Heart right ventricle (tissue), 16 donors: ENCODE measurements at regions not wholly inside any gene's neighbourhood (a gene's known extent, or its start where the extent isn't known, plus 50 kb on each side); places are given as distances from the start of the nearest gene placed in this dataset.

Source experiments
- ATAC-seq, 8 donors: fragments of 200-7000 bp; cut with Tn5 transposase; one replicate each; pipeline ENCODE4 v1.9.1; 2020; ENCODE audit warnings: mild to moderate bottlenecking in 8 of 8, moderate library complexity in 8 of 8, moderate number of reproducible peaks in 1 of 8
- DNase-seq, 2 donors: peaks; one replicate each; pipeline ENCODE4 v3.0.0-alpha.2; 2020
- H3K27ac ChIP-seq, 10 donors: fragments of 200-600 bp; sonication (generic) in 2 of 10; one replicate each; pipeline versions ENCODE4 v1.5.0 to v1.8.0; 2020 to 2022; ENCODE audit warnings: mild to moderate bottlenecking in 3 of 10
- H3K27me3 ChIP-seq, 7 donors: fragments of 200-600 bp; one replicate each; pipeline ENCODE4 v1.8.0; 2021 to 2022; ENCODE audit warnings: mild to moderate bottlenecking in 2 of 7
- H3K36me3 ChIP-seq, 9 donors: fragments of 200-600 bp; sonication (generic) in 1 of 9; one replicate each; pipeline versions ENCODE4 v1.5.0 to v1.8.0; 2020 to 2022; ENCODE audit warnings: mild to moderate bottlenecking in 2 of 9
- H3K4me1 ChIP-seq, 9 donors: fragments of 200-600 bp; sonication (generic) in 1 of 9; one replicate each; pipeline versions ENCODE4 v1.5.0 to v1.8.0; 2020 to 2022; ENCODE audit warnings: mild to moderate bottlenecking in 4 of 9
- H3K4me3 ChIP-seq, 10 donors: fragments of 200-600 bp; sonication (generic) in 2 of 10; one replicate each; pipeline versions ENCODE4 v1.5.0 to v1.8.0; 2020 to 2022; ENCODE audit warnings: mild to moderate bottlenecking in 7 of 10, moderate library complexity in 2 of 10
- H3K9me3 ChIP-seq, 11 donors: fragments of 200-600 bp in 10 of 11; sonication (generic) in 2 of 11; one replicate each; pipeline versions ENCODE4 v1.5.0 to v1.8.0; 2013 to 2022; ENCODE audit warnings: mild to moderate bottlenecking in 2 of 11, control low read depth in 1 of 11, moderate library complexity in 1 of 11
- CTCF ChIP-seq, 9 donors: fragments of 200-600 bp; sonication (generic) in 2 of 9; IDR thresholded peaks; one replicate each; pipeline versions ENCODE4 v1.5.0 to v1.8.0; 2021 to 2022; ENCODE audit warnings: antibody characterized with exemption in 9 of 9, mild to moderate bottlenecking in 5 of 9, moderate library complexity in 1 of 9
- WGBS, 2 donors: extraction: QIAGEN DNeasy Blood & Tissue Kit; methylation state at CpG; one replicate each; pipeline ENCODE4 v1.1.7; 2013; ENCODE audit warnings: inconsistent platforms in 1 of 2; 5-methylcytosine and 5-hydroxymethylcytosine counted together
- intact Hi-C, 10 donors: fragments of 100-400 bp; cut with DNase I; formaldehyde crosslinking; loops; one replicate each; pipeline versions ENCODE4 v1.11.1 to v1.14.2; 2022
- donor health status: Arrhythmogenic right ventricular cardiomyopathy.
- donor health status: ischemic (EF 13 %, LVEDD 7.1; RV severe dilation, severe dysfunction).
- donor health status: healthy with polysubstance abuse.
- donor health status: DM: no; HTN: yes; CAD: no.
- donor health status: DM: no; HTN: no; CAD: no.
- donor health status: ischemic (EF 25% LVEDD 6.9; RV normal size, moderate dysfunction).
- donor health status: ischemic (EF 25% LVEDD 5.7; RV mildly dilated, moderate dysfunction).
- donor health status: healthy.
- donor health status: DM: yes; HTN: yes; CAD: no.
- donor health status: Ischemic cardiomyopathy.
- donor health status: ischemic (EF 35%, LVEDD 5.7; RV mildly dilated, moderate dysfunction).
- donor health status: nonischemic (EF 11% LVEDD 7.7; RV severe dilation, severe dysfunction).
- donor health status: DM: yes; HTN: yes; CAD: no.
- donor health status: PGD.
- donor health status: ischemic (EF 29% LVEDD 5.4; RV normal size, mild dysfunction).
- donor health status: nonischemic (EF 23%, LVEDD 6.1; RV moderate dilation, normal function).

GRCh38 chr10:21060626-21061025 is 163.5 kb upstream of the NEBL start:
- intact Hi-C loops: loop anchor here in 1 of 10 donors (10.0 kb wide), 1 partner anchor 166 kb away; the partner anchor contains the start of gene NEBL
- H3K4me3 ChIP-seq: no peak overlapping the region

GRCh38 chr10:21057989-21058388 is 160.9 kb upstream of the NEBL start:
- H3K4me1 ChIP-seq: peaks cover 0 to 27% (median 4%) of the 10 kb centered on the region in 9 donors
- H3K36me3 ChIP-seq: no peaks in the 10 kb centered on the region
- intact Hi-C loops: loop anchor here in 1 of 10 donors (10.0 kb wide), 1 partner anchor 153 kb away; no protein-coding TSS in a partner anchor
- DNase-seq: peak in 1 of 2 donors; percentile 8
- H3K27ac ChIP-seq: peak overlapping the region in 5 of 10 donors; percentile 3 to 33 (median 14)
- H3K27me3 ChIP-seq: no peaks in the 10 kb centered on the region
- ATAC-seq: peak in 5 of 8 donors; percentile 39 to 86 (median 71)
- peaks cover 0 to 25% (median 9%) of the 10 kb centered on the region in 11 donors for H3K9me3 ChIP-seq
- TF ChIP-seq CTCF (IDR thresholded peaks at IDR 0.05): no peak
- no peak overlapping the region for H3K4me3 ChIP-seq

More at GRCh38 chr10:21060626-21061025, 163.5 kb upstream of the NEBL start:
- 84 to 85% methylated on average over 4 of the region's 4 CpGs for WGBS, 2 donors
- Histone ChIP-seq H3K27me3 (no peaks in the 10 kb centered on the region), H3K36me3 (no peaks in the 10 kb centered on the region), H3K9me3 (peaks cover 0 to 25% (median 9%) of the 10 kb centered on the region in 11 donors), H3K27ac (no peak overlapping the region), H3K4me1 (peaks cover 0 to 36% (median 5%) of the 10 kb centered on the region in 9 donors)
- no peak for TF ChIP-seq CTCF (IDR thresholded peaks at IDR 0.05)
- no peak for ATAC-seq
- no peak for DNase-seq

- DNase-seq: no peak
These were observed 160.3 kb upstream of the NEBL start for GRCh38 chr10:21057436-21057835.

GRCh38 chr10:21056461-21056860 is 159.3 kb upstream of the NEBL start:
- H3K27ac ChIP-seq: no peak overlapping the region
- H3K9me3 ChIP-seq: peaks cover 0 to 37% (median 9%) of the 10 kb centered on the region in 11 donors
- no peaks in the 10 kb centered on the region for H3K27me3 ChIP-seq
- intact Hi-C loops: loop anchor here in 1 of 10 donors (10.0 kb wide), 1 partner anchor 152 kb away; no protein-coding TSS in a partner anchor
- H3K4me3 ChIP-seq: no peak overlapping the region
- DNase-seq (no peak), ATAC-seq (no peak)
- H3K36me3 ChIP-seq: no peaks in the 10 kb centered on the region
- H3K4me1 ChIP-seq: peaks cover 0 to 14% (median 0%) of the 10 kb centered on the region in 9 donors
- 62 to 75% methylated on average over 4 of the region's 4 CpGs for WGBS, 2 donors
- TF ChIP-seq CTCF (IDR thresholded peaks at IDR 0.05): no peak

More at GRCh38 chr10:21057436-21057835, 160.3 kb upstream of the NEBL start:
- no peak for TF ChIP-seq CTCF (IDR thresholded peaks at IDR 0.05)
- peaks cover 0 to 27% (median 9%) of the 10 kb centered on the region in 11 donors for H3K9me3 ChIP-seq
- H3K27ac ChIP-seq: peak overlapping the region in 5 of 10 donors; percentile 3 to 33 (median 14)
- intact Hi-C loops: loop anchor here in 1 of 10 donors (10.0 kb wide), 1 partner anchor 153 kb away; no protein-coding TSS in a partner anchor
- no peaks in the 10 kb centered on the region for H3K36me3 ChIP-seq
- H3K4me3 ChIP-seq: no peak overlapping the region
- ATAC-seq: peak in 2 of 8 donors; percentile 25 to 75
- H3K27me3 ChIP-seq: no peaks in the 10 kb centered on the region
- WGBS, 2 donors: 54 to 81% methylated on average over 7 to 8 of the region's 8 CpGs
- H3K4me1 ChIP-seq: peaks cover 0 to 24% (median 4%) of the 10 kb centered on the region in 9 donors
